Mesendoderm (in vitro differentiated cells): ENCODE measurements at regions not wholly inside any gene's neighbourhood (a gene's known extent, or its start where the extent isn't known, plus 50 kb on each side); places are given as distances from the start of the nearest gene placed in this dataset.
"Not testable (repeated sequence)": the region's sequence is repeated elsewhere in the genome, so short reads cannot be mapped to it uniquely, and the experiment has no call there.

Source experiments
- DNase-seq: peaks from one replicate; pipeline ENCODE4 v3.0.0; 2013
- H2AK5ac ChIP-seq: 2 replicates; pipeline ENCODE4 v1.6.1; 2013; ENCODE audit warnings: low read length, inconsistent platforms
- H2BK120ac ChIP-seq: 2 replicates; pipeline ENCODE4 v1.6.1; 2013; ENCODE audit warnings: low read depth, mild to moderate bottlenecking, low read length, moderate library complexity, mixed read lengths
- H2BK15ac ChIP-seq: replicated peaks from 2 replicates; pipeline ENCODE4 v1.6.1; 2013; ENCODE audit warnings: low read depth, mild to moderate bottlenecking, moderate library complexity
- H2BK5ac ChIP-seq: 2 replicates; pipeline ENCODE4 v1.6.1; 2013; ENCODE audit warnings: low read length, inconsistent platforms
- H3K18ac ChIP-seq: 2 replicates; pipeline ENCODE4 v1.6.1; 2013; ENCODE audit warnings: mild to moderate bottlenecking, low read length, mixed read lengths
- H3K23ac ChIP-seq: one replicate; pipeline ENCODE4 v1.6.1; 2013; ENCODE audit warnings: low read length
- H3K27ac ChIP-seq: 2 replicates; pipeline ENCODE4 v1.5.1; 2013; ENCODE audit warnings: low read depth, mild to moderate bottlenecking, inconsistent platforms, low read length, moderate library complexity
- H3K27me3 ChIP-seq: 2 replicates; pipeline ENCODE4 v1.6.1; 2013; ENCODE audit warnings: low read length, control low read depth, mild to moderate bottlenecking, inconsistent platforms; ENCODE audit not compliant: insufficient read depth, poor library complexity
- H3K36me3 ChIP-seq: 2 replicates; pipeline ENCODE4 v1.6.1; 2013; ENCODE audit warnings: low read length, inconsistent platforms; ENCODE audit not compliant: control insufficient read depth, insufficient read depth
- H3K4ac ChIP-seq: one replicate; pipeline ENCODE4 v1.6.1; 2013; ENCODE audit warnings: low read depth, mild to moderate bottlenecking, low read length, moderate library complexity
- H3K4me1 ChIP-seq: 2 replicates; pipeline ENCODE4 v1.6.1; 2013; ENCODE audit warnings: low read depth, low read length, inconsistent platforms; ENCODE audit not compliant: control insufficient read depth
- H3K4me2 ChIP-seq: 2 replicates; pipeline ENCODE4 v1.6.1; 2013; ENCODE audit warnings: low read length
- H3K4me3 ChIP-seq: 2 replicates; pipeline ENCODE4 v1.5.1; 2013; ENCODE audit warnings: mild to moderate bottlenecking, low read length
- H3K56ac ChIP-seq: one replicate; pipeline ENCODE4 v1.6.1; 2013; ENCODE audit warnings: low read length
- H3K79me1 ChIP-seq: 2 replicates; pipeline ENCODE4 v1.6.1; 2013; ENCODE audit warnings: low read length, inconsistent platforms
- H3K79me2 ChIP-seq: 2 replicates; pipeline ENCODE4 v1.6.1; 2013; ENCODE audit warnings: mild to moderate bottlenecking, low read length; ENCODE audit not compliant: control insufficient read depth, insufficient read depth
- H3K9ac ChIP-seq: 2 replicates; pipeline ENCODE4 v1.6.1; 2013; ENCODE audit warnings: low read length, inconsistent platforms
- H4K5ac ChIP-seq: one replicate; pipeline ENCODE4 v1.6.1; 2013; ENCODE audit warnings: low read length
- H4K8ac ChIP-seq: one replicate; pipeline ENCODE4 v1.6.1; 2013; ENCODE audit warnings: low read depth, mild to moderate bottlenecking, control low read depth, low read length, moderate library complexity
- WGBS: extraction: QIAGEN DNeasy Blood & Tissue Kit; methylation state at CpG from one replicate; pipeline ENCODE4 v1.1.7; 2013; ENCODE audit warnings: low lambda C conversion rate, missing lambda C conversion rate; ENCODE audit not compliant: insufficient coverage; ENCODE audit errors: extremely low coverage; 5-methylcytosine and 5-hydroxymethylcytosine counted together

GRCh38 chr7:113282875-113283274, 164.5 kb upstream of the SMIM30 start:
- H3K36me3 ChIP-seq: no peaks in the 10 kb centered on the region
- H3K4me2 ChIP-seq: no peak overlapping the region
- no CpG with 5 or more reads among the region's 1 CpG for WGBS
- no peak overlapping the region for H2BK15ac ChIP-seq
- no peak for DNase-seq
- H3K4me1 ChIP-seq: no peaks in the 10 kb centered on the region
- no peak overlapping the region for H3K18ac ChIP-seq
- H3K79me2 ChIP-seq: no peaks in the 10 kb centered on the region
- H2BK5ac ChIP-seq: no peak overlapping the region
- H3K9ac ChIP-seq: no peak overlapping the region
- H2BK120ac ChIP-seq: no peak overlapping the region
- H3K4ac ChIP-seq: no peak overlapping the region
- no peak overlapping the region for H4K5ac ChIP-seq
- no peak overlapping the region for H3K27ac ChIP-seq
- H3K27me3 ChIP-seq: no peaks in the 10 kb centered on the region
- H3K79me1 ChIP-seq: no peaks in the 10 kb centered on the region
- H2AK5ac ChIP-seq: no peak overlapping the region
- H4K8ac ChIP-seq: no peak overlapping the region
- no peak overlapping the region for H3K4me3 ChIP-seq
- no peak overlapping the region for H3K56ac ChIP-seq
- H3K23ac ChIP-seq: no peak overlapping the region

GRCh38 chr7:113281223-113281622, 162.9 kb upstream of the SMIM30 start:
- no CpG with 5 or more reads among the region's 2 CpGs for WGBS

GRCh38 chr7:113279256-113279655, 160.9 kb upstream of the SMIM30 start:
- no peak overlapping the region for H3K56ac ChIP-seq
- H3K4me2 ChIP-seq: no peak overlapping the region
- H3K23ac ChIP-seq: no peak overlapping the region
- no peaks in the 10 kb centered on the region for H3K27me3 ChIP-seq
- DNase-seq: no peak
- H4K5ac ChIP-seq: no peak overlapping the region
- no peak overlapping the region for H3K9ac ChIP-seq
- no peak overlapping the region for H2BK15ac ChIP-seq
- H3K18ac ChIP-seq: no peak overlapping the region
- no peak overlapping the region for H4K8ac ChIP-seq
- H2BK120ac ChIP-seq: no peak overlapping the region
- no peaks in the 10 kb centered on the region for H3K79me2 ChIP-seq
- H3K27ac ChIP-seq: no peak overlapping the region
- H3K79me1 ChIP-seq: no peaks in the 10 kb centered on the region
- no peak overlapping the region for H2AK5ac ChIP-seq
- no peaks in the 10 kb centered on the region for H3K36me3 ChIP-seq
- no peak overlapping the region for H3K4ac ChIP-seq
- no peak overlapping the region for H2BK5ac ChIP-seq
- H3K4me3 ChIP-seq: no peak overlapping the region
- no peaks in the 10 kb centered on the region for H3K4me1 ChIP-seq

More at GRCh38 chr7:113281223-113281622, 162.9 kb upstream of the SMIM30 start:
- no peak overlapping the region for H3K4ac ChIP-seq
- no peaks in the 10 kb centered on the region for H3K4me1 ChIP-seq
- no peak overlapping the region for H2BK120ac ChIP-seq
- no peaks in the 10 kb centered on the region for H3K79me1 ChIP-seq
- no peak overlapping the region for H3K4me3 ChIP-seq
- DNase-seq: no peak
- H3K18ac ChIP-seq: no peak overlapping the region
- no peak overlapping the region for H3K9ac ChIP-seq
- no peaks in the 10 kb centered on the region for H3K36me3 ChIP-seq
- H3K27me3 ChIP-seq: no peaks in the 10 kb centered on the region
- H4K5ac ChIP-seq: no peak overlapping the region
- no peak overlapping the region for H3K4me2 ChIP-seq
- no peak overlapping the region for H3K23ac ChIP-seq
- H4K8ac ChIP-seq: no peak overlapping the region
- H3K56ac ChIP-seq: no peak overlapping the region
- no peak overlapping the region for H2BK5ac ChIP-seq
- no peaks in the 10 kb centered on the region for H3K79me2 ChIP-seq
- H2BK15ac ChIP-seq: no peak overlapping the region
- H3K27ac ChIP-seq: no peak overlapping the region
- no peak overlapping the region for H2AK5ac ChIP-seq

- Histone ChIP-seq H2BK120ac (no peak overlapping the region), H3K4ac (no peak overlapping the region), H3K9ac (no peak overlapping the region), H3K4me1 (no peaks in the 10 kb centered on the region), H2AK5ac (no peak overlapping the region), H2BK15ac (no peak overlapping the region), H3K36me3 (no peaks in the 10 kb centered on the region), H3K79me1 (no peaks in the 10 kb centered on the region), H4K5ac (no peak overlapping the region), H3K4me2 (no peak overlapping the region), H3K4me3 (no peak overlapping the region), H3K56ac (no peak overlapping the region), H3K27ac (no peak overlapping the region), H4K8ac (no peak overlapping the region), H3K27me3 (no peaks in the 10 kb centered on the region), H3K18ac (no peak overlapping the region), H3K79me2 (no peaks in the 10 kb centered on the region), H3K23ac (no peak overlapping the region), H2BK5ac (no peak overlapping the region)
- DNase-seq: no peak
- no CpG with 5 or more reads among the region's 2 CpGs for WGBS
Observed at GRCh38 chr7:113270790-113271189, 152.4 kb upstream of the SMIM30 start.

GRCh38 chr7:113269592-113269991, 151.2 kb upstream of the SMIM30 start:
- H2AK5ac ChIP-seq, H3K79me2 ChIP-seq, H3K27ac ChIP-seq, H2BK120ac ChIP-seq, H2BK15ac ChIP-seq, H4K8ac ChIP-seq, DNase-seq, H2BK5ac ChIP-seq, H3K56ac ChIP-seq, H3K4me1 ChIP-seq, H3K23ac ChIP-seq, H3K27me3 ChIP-seq, H4K5ac ChIP-seq, H3K79me1 ChIP-seq, H3K4me3 ChIP-seq, H3K36me3 ChIP-seq, H3K4me2 ChIP-seq, H3K18ac ChIP-seq, H3K4ac ChIP-seq, H3K9ac ChIP-seq: not testable (repeated sequence)
- WGBS: no CpG with 5 or more reads among the region's 3 CpGs

GRCh38 chr7:113268757-113269156, 150.4 kb upstream of the SMIM30 start:
- Histone ChIP-seq H3K18ac (no peak overlapping the region), H2BK120ac (no peak overlapping the region), H3K4ac (no peak overlapping the region), H3K79me1 (no peaks in the 10 kb centered on the region), H3K4me3 (no peak overlapping the region), H4K8ac (no peak overlapping the region), H2AK5ac (no peak overlapping the region), H3K79me2 (no peaks in the 10 kb centered on the region), H3K4me1 (no peaks in the 10 kb centered on the region), H4K5ac (no peak overlapping the region), H3K9ac (no peak overlapping the region), H2BK15ac (no peak overlapping the region), H3K36me3 (no peaks in the 10 kb centered on the region), H3K27me3 (no peaks in the 10 kb centered on the region), H2BK5ac (no peak overlapping the region), H3K4me2 (no peak overlapping the region), H3K27ac (no peak overlapping the region), H3K56ac (no peak overlapping the region), H3K23ac (no peak overlapping the region)
- no peak for DNase-seq
- WGBS: no CpG with 5 or more reads among the region's 3 CpGs
